Mesendoderm (in vitro differentiated cells): ENCODE measurements at regions not wholly inside any gene's neighbourhood (a gene's known extent, or its start where the extent isn't known, plus 50 kb on each side); places are given as distances from the start of the nearest gene placed in this dataset.

Experiments used
- DNase-seq: peaks from one replicate; pipeline ENCODE4 v3.0.0; 2013
- H2AK5ac ChIP-seq: 2 replicates; pipeline ENCODE4 v1.6.1; 2013; ENCODE audit warnings: low read length, inconsistent platforms
- H2BK120ac ChIP-seq: 2 replicates; pipeline ENCODE4 v1.6.1; 2013; ENCODE audit warnings: low read depth, mild to moderate bottlenecking, low read length, moderate library complexity, mixed read lengths
- H2BK15ac ChIP-seq: replicated peaks from 2 replicates; pipeline ENCODE4 v1.6.1; 2013; ENCODE audit warnings: low read depth, mild to moderate bottlenecking, moderate library complexity
- H2BK5ac ChIP-seq: 2 replicates; pipeline ENCODE4 v1.6.1; 2013; ENCODE audit warnings: low read length, inconsistent platforms
- H3K18ac ChIP-seq: 2 replicates; pipeline ENCODE4 v1.6.1; 2013; ENCODE audit warnings: mild to moderate bottlenecking, low read length, mixed read lengths
- H3K23ac ChIP-seq: one replicate; pipeline ENCODE4 v1.6.1; 2013; ENCODE audit warnings: low read length
- H3K27ac ChIP-seq: 2 replicates; pipeline ENCODE4 v1.5.1; 2013; ENCODE audit warnings: low read depth, mild to moderate bottlenecking, inconsistent platforms, low read length, moderate library complexity
- H3K27me3 ChIP-seq: 2 replicates; pipeline ENCODE4 v1.6.1; 2013; ENCODE audit warnings: low read length, control low read depth, mild to moderate bottlenecking, inconsistent platforms; ENCODE audit not compliant: insufficient read depth, poor library complexity
- H3K36me3 ChIP-seq: 2 replicates; pipeline ENCODE4 v1.6.1; 2013; ENCODE audit warnings: low read length, inconsistent platforms; ENCODE audit not compliant: control insufficient read depth, insufficient read depth
- H3K4ac ChIP-seq: one replicate; pipeline ENCODE4 v1.6.1; 2013; ENCODE audit warnings: low read depth, mild to moderate bottlenecking, low read length, moderate library complexity
- H3K4me1 ChIP-seq: 2 replicates; pipeline ENCODE4 v1.6.1; 2013; ENCODE audit warnings: low read depth, low read length, inconsistent platforms; ENCODE audit not compliant: control insufficient read depth
- H3K4me2 ChIP-seq: 2 replicates; pipeline ENCODE4 v1.6.1; 2013; ENCODE audit warnings: low read length
- H3K4me3 ChIP-seq: 2 replicates; pipeline ENCODE4 v1.5.1; 2013; ENCODE audit warnings: mild to moderate bottlenecking, low read length
- H3K56ac ChIP-seq: one replicate; pipeline ENCODE4 v1.6.1; 2013; ENCODE audit warnings: low read length
- H3K79me1 ChIP-seq: 2 replicates; pipeline ENCODE4 v1.6.1; 2013; ENCODE audit warnings: low read length, inconsistent platforms
- H3K79me2 ChIP-seq: 2 replicates; pipeline ENCODE4 v1.6.1; 2013; ENCODE audit warnings: mild to moderate bottlenecking, low read length; ENCODE audit not compliant: control insufficient read depth, insufficient read depth
- H3K9ac ChIP-seq: 2 replicates; pipeline ENCODE4 v1.6.1; 2013; ENCODE audit warnings: low read length, inconsistent platforms
- H4K5ac ChIP-seq: one replicate; pipeline ENCODE4 v1.6.1; 2013; ENCODE audit warnings: low read length
- H4K8ac ChIP-seq: one replicate; pipeline ENCODE4 v1.6.1; 2013; ENCODE audit warnings: low read depth, mild to moderate bottlenecking, control low read depth, low read length, moderate library complexity
- WGBS: extraction: QIAGEN DNeasy Blood & Tissue Kit; methylation state at CpG from one replicate; pipeline ENCODE4 v1.1.7; 2013; ENCODE audit warnings: low lambda C conversion rate, missing lambda C conversion rate; ENCODE audit not compliant: insufficient coverage; ENCODE audit errors: extremely low coverage; 5-methylcytosine and 5-hydroxymethylcytosine counted together

GRCh38 chr1:192862271-192862670 is 53.4 kb downstream of the RGS2 start:
- Histone ChIP-seq H3K56ac (no peak overlapping the region), H3K4ac (no peak overlapping the region), H2BK5ac (no peak overlapping the region), H3K79me2 (no peaks in the 10 kb centered on the region), H3K4me1 (no peaks in the 10 kb centered on the region), H3K27me3 (no peaks in the 10 kb centered on the region), H4K5ac (no peak overlapping the region), H2AK5ac (no peak overlapping the region), H3K9ac (no peak overlapping the region), H3K4me2 (no peak overlapping the region), H3K27ac (no peak overlapping the region), H3K23ac (no peak overlapping the region), H3K79me1 (no peaks in the 10 kb centered on the region), H3K4me3 (no peak overlapping the region), H2BK120ac (no peak overlapping the region), H3K18ac (no peak overlapping the region), H3K36me3 (no peaks in the 10 kb centered on the region), H4K8ac (no peak overlapping the region), H2BK15ac (no peak overlapping the region)
- DNase-seq, result no peak
- WGBS, result no CpG with 5 or more reads among the region's 1 CpG

GRCh38 chr1:192866241-192866868 is 57.5 kb downstream of the RGS2 start:
- H3K79me1 ChIP-seq, result no peaks in the 10 kb centered on the region
- no peak for DNase-seq
- no peak overlapping the region for H3K18ac ChIP-seq
- H3K4ac ChIP-seq, result no peak overlapping the region
- H3K56ac ChIP-seq, result no peak overlapping the region
- no peak overlapping the region for H2AK5ac ChIP-seq
- no peaks in the 10 kb centered on the region for H3K4me1 ChIP-seq
- H3K4me3 ChIP-seq, result no peak overlapping the region
- H4K8ac ChIP-seq, result no peak overlapping the region
- no peak overlapping the region for H2BK5ac ChIP-seq
- H3K9ac ChIP-seq, result no peak overlapping the region
- no peak overlapping the region for H2BK120ac ChIP-seq
- no peaks in the 10 kb centered on the region for H3K36me3 ChIP-seq
- H2BK15ac ChIP-seq, result no peak overlapping the region
- WGBS, result no CpG with 5 or more reads among the region's 5 CpGs
- no peaks in the 10 kb centered on the region for H3K27me3 ChIP-seq
- no peak overlapping the region for H3K4me2 ChIP-seq
- H3K23ac ChIP-seq, result no peak overlapping the region
- no peak overlapping the region for H3K27ac ChIP-seq
- no peak overlapping the region for H4K5ac ChIP-seq
- no peaks in the 10 kb centered on the region for H3K79me2 ChIP-seq

- WGBS, result no CpG with 5 or more reads among the region's 4 CpGs
- H3K4ac ChIP-seq, result no peak overlapping the region
- H2BK5ac ChIP-seq, result no peak overlapping the region
- no peaks in the 10 kb centered on the region for H3K36me3 ChIP-seq
- no peak overlapping the region for H2BK15ac ChIP-seq
- no peaks in the 10 kb centered on the region for H3K27me3 ChIP-seq
- no peak overlapping the region for H3K9ac ChIP-seq
- H2AK5ac ChIP-seq, result no peak overlapping the region
- H3K27ac ChIP-seq, result no peak overlapping the region
- DNase-seq, result no peak
- no peaks in the 10 kb centered on the region for H3K4me1 ChIP-seq
- H3K56ac ChIP-seq, result no peak overlapping the region
- H2BK120ac ChIP-seq, result no peak overlapping the region
- no peak overlapping the region for H4K5ac ChIP-seq
- no peaks in the 10 kb centered on the region for H3K79me2 ChIP-seq
- H3K4me2 ChIP-seq, result no peak overlapping the region
- H3K23ac ChIP-seq, result no peak overlapping the region
- no peak overlapping the region for H3K4me3 ChIP-seq
- H3K18ac ChIP-seq, result no peak overlapping the region
- no peaks in the 10 kb centered on the region for H3K79me1 ChIP-seq
- no peak overlapping the region for H4K8ac ChIP-seq
Measured at GRCh38 chr1:192867180-192867579, 58.3 kb downstream of the RGS2 start.

GRCh38 chr1:192869308-192869940 is 60.6 kb downstream of the RGS2 start:
- Histone ChIP-seq H3K36me3 (no peaks in the 10 kb centered on the region), H3K79me1 (no peaks in the 10 kb centered on the region), H3K79me2 (no peaks in the 10 kb centered on the region), H2BK15ac (no peak overlapping the region), H2BK5ac (no peak overlapping the region), H3K27ac (no peak overlapping the region), H3K56ac (no peak overlapping the region), H3K27me3 (no peaks in the 10 kb centered on the region), H2AK5ac (no peak overlapping the region), H3K9ac (no peak overlapping the region), H2BK120ac (no peak overlapping the region), H3K4me1 (no peaks in the 10 kb centered on the region), H4K5ac (no peak overlapping the region), H3K4me2 (no peak overlapping the region), H3K4me3 (no peak overlapping the region), H3K4ac (no peak overlapping the region), H4K8ac (no peak overlapping the region), H3K23ac (no peak overlapping the region), H3K18ac (no peak overlapping the region)
- WGBS, result no CpG with 5 or more reads among the region's 4 CpGs
- DNase-seq, result no peak

GRCh38 chr1:192872010-192872409 is 63.2 kb downstream of the RGS2 start:
- Histone ChIP-seq H3K36me3 (no peaks in the 10 kb centered on the region), H3K9ac (no peak overlapping the region), H3K4me3 (no peak overlapping the region), H3K4me1 (no peaks in the 10 kb centered on the region), H2BK5ac (no peak overlapping the region), H2BK15ac (no peak overlapping the region), H4K8ac (no peak overlapping the region), H3K4ac (no peak overlapping the region), H2BK120ac (no peak overlapping the region), H3K79me2 (no peaks in the 10 kb centered on the region), H3K18ac (no peak overlapping the region), H3K79me1 (no peaks in the 10 kb centered on the region), H2AK5ac (no peak overlapping the region), H3K27ac (no peak overlapping the region), H3K23ac (no peak overlapping the region), H3K4me2 (no peak overlapping the region), H3K56ac (no peak overlapping the region), H3K27me3 (no peaks in the 10 kb centered on the region), H4K5ac (no peak overlapping the region)
- DNase-seq, result no peak
- WGBS, result no CpG with 5 or more reads among the region's 3 CpGs

GRCh38 chr1:192873836-192874235 is 65.0 kb downstream of the RGS2 start:
- H2AK5ac ChIP-seq, result no peak overlapping the region
- no peak overlapping the region for H3K23ac ChIP-seq
- no peak overlapping the region for H2BK120ac ChIP-seq
- H3K27ac ChIP-seq, result no peak overlapping the region
- no peak overlapping the region for H3K4me2 ChIP-seq
- no peak overlapping the region for H4K5ac ChIP-seq
- H3K4me1 ChIP-seq, result no peaks in the 10 kb centered on the region
- no peak overlapping the region for H2BK15ac ChIP-seq
- no peak overlapping the region for H3K4me3 ChIP-seq
- no peak overlapping the region for H4K8ac ChIP-seq
- H2BK5ac ChIP-seq, result no peak overlapping the region
- no peaks in the 10 kb centered on the region for H3K79me1 ChIP-seq
- H3K27me3 ChIP-seq, result no peaks in the 10 kb centered on the region
- no peaks in the 10 kb centered on the region for H3K79me2 ChIP-seq
- H3K18ac ChIP-seq, result no peak overlapping the region
- DNase-seq, result no peak
- H3K4ac ChIP-seq, result no peak overlapping the region
- H3K9ac ChIP-seq, result no peak overlapping the region
- no peaks in the 10 kb centered on the region for H3K36me3 ChIP-seq
- no peak overlapping the region for H3K56ac ChIP-seq
